HG02943 (cell line): ENCODE measurements at regions not wholly inside any gene's neighbourhood (a gene's known extent, or its start where the extent isn't known, plus 50 kb on each side); places are given as distances from the start of the nearest gene placed in this dataset.
"Not testable (repeated sequence)": the region's sequence is repeated elsewhere in the genome, so short reads cannot be mapped to it uniquely, and the experiment has no call there.

Source experiments
- ATAC-seq: cut with Tn5 transposase; IDR thresholded peaks from one replicate; pipeline ENCODE4 v1.9.1; 2021; ENCODE audit warnings: mild to moderate bottlenecking, low read depth, moderate library complexity; ENCODE audit not compliant: unreplicated experiment

DNA sequence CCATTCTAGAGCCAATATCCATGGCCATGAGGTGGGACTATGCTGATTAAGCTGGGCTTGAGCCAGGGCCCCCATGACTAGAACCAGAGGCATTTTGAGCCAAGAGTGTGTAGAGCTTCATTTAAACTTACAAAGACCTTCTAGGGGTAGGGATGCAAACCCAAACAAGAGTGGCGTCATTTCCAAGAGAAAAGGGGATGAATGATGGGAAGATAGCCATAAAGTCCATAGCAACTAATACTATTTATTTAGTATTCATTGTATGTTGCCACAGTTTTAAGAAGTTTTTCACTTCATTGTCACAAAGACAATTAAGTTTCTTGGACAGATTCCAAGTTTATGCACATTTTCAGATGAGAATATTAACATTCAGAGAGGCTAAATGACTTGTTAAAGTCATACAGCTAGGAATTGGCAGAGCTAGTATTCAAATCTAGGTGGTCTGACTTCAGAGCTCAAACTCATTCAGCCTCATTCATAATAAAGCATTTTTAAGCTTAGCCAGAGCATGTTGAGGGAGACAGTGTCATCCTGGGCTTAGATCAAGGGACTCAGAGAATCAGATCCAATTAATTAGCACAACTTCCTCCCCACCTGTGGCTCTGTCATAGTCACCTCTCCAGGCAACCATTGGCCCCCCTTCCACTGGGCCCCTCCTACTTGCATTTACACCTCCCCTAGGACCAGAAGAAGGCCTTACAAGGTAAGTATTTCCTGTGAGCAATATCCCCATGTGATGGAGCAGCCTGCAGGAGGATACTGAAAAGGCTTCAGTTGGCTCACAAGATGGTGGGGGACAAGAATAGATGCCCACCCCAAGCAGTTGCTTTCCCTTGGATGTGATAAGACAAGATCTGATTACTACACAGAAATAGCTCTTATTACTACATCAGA, 95.0 kb upstream of the PCSK1 start:
- ATAC-seq = no peak

DNA sequence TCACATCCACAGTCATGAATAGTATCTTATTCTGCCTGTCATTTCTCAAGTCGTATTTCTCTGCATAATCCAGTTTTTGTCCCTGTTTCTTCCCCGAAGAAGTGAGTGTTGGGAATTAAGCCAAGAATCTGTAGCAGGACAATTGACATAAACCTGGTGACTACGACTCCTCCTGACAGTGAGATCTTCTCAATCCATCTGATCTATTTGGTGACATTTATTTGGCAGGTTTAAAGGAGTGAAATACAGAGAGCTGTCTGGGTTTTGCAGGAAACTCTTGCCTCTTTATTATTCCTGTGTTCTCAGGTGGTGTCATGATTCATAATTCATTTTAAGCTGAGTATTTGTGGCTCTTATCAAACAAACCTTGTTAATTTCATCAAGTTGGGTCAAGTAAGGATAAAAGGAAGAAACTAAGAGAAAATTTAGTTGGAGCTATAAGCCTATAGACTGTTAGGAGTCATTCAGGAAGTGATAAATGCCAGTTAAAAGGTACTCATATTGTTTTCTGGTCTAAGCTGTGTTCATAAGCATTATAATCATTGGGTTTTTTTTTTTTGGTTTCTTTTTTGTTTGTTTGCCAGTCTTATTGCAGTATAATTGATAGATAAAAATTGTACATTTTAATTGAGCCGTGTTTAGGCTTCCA, 95.9 kb upstream of the PCSK1 start:
- ATAC-seq = no peak

DNA sequence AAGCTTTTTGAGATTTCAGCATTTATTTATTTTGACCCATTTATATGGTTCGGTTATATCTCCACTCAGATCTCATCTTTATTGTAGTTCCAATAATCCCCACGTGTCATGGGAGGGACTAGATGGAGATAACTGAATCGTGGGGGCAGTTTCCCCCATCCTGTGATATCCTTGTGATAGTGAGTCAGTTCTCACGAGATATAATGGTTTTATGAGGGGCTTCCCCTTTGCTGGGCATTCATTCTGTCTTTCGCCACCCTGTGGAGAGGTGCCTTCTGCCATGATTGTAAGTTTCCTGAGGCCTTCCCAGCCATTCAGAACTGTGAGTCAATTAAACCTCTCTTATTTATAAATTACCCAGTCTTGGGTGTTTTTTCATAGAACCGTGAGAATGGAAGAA, 96.5 kb upstream of the PCSK1 start:
- no peak for ATAC-seq

DNA sequence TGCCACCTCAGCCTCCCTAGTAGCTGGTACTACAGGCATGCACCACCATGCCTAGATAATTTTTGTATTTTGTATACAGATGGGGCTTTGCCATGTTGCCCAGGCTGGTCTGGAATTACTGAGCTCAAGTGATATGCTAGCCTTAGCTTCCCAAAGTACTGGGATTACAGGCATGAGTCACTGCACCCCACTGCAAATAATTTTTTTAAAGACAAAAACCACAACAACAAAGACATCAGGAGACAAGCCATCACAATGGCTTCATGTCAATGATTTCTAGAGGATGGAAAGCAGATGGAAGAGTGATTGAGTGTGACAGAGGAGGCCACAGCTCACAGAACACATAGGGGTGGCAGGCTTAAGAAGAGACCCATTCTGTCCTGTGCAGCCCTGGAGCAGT, 97.9 kb upstream of the PCSK1 start:
- no peak for ATAC-seq

DNA sequence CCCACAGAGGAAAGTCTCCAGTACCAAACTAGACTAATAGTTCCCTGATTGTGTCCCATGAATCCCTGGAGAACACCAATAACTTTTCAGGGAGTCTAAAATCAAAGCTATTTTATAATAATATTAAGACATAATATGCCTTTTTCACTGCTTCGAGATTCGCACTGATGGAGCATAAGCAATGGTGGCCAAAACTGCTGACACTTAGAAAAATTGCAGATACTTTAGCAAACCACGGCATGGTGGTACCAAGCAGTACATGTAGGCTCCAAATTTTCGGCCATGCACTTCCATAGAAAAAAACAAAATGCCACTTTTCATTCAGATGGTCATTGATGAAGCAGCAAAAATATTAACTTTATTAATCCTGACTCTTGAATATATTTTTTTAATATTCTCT, 100.3 kb upstream of the PCSK1 start:
- no peak for ATAC-seq

DNA sequence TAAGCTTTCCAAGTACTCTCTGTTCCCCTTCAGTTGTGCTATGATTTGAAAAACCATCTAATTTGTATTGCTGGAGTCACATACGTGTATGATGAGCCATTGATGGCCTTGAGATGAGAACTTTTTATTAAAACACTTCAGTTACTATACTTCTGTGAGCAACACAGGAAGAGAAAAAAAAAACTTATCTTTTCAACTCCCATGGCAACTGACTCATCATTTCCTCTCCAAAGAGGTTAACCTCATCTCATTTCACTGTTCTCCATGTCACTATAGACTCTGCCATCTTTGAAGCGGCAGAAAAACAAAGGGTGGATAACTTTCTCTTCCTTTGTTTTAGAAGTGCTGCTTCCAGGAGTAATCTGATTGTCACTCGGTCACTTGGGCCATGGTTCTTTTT, 104.3 kb upstream of the PCSK1 start:
- no peak for ATAC-seq

DNA sequence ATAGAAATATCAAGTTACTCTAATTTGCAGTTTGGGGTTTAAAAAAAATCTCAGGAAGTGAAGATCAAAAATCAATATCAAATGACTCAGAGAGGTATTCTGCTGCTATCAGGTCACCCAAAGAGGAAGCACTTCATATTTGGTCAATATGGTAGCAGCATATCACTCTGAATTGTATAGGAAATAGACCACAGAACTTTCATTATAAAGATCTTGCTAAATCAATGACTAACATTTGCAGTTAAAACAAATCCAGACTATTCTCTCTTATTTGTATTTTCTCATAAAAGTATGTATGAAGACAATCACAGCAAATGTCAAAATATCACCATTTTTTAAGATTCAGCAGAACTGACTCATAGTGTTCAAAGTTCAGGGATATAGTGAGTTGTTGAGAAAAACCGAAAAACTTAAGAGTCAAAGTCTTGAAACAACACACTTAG, 105.8 kb upstream of the PCSK1 start:
- ATAC-seq = no peak

DNA sequence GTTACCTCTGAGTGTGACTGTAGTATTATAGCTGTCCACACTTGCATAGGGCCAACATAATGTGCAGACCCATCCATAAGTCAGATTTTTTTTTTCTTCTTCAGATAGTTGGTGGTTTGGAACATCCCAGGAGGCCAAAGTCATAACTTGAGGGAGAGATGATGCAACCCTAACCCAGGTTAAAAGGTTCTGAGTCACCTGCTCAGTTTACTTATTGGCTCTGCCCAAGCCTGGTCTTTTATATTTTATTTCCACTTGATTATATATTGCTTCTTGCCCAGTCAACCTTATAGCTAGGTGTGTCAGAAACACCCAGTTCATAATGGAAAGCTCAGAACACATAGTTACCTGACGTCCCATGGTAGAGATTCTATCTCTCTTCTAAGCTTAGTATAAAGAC, 113.1 kb upstream of the PCSK1 start:
- no peak for ATAC-seq

DNA sequence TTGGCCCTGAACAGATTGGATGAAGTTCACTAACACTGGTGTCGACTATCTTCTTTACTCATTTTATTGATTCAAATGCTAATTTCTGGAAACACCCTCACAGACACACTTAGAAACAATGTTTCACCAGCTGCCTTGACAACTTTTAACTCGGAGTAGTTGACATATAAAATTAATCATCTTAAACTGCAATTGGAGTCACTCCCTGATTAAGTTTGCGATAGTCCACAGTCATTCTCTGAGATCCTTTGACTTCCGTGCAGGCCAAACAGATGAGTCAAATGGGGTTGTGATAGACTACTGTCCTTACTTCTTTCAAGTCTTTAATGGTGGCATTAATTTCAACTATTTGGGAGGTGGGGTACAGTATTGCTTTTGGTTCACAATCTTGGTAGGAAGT, 114.4 kb upstream of the PCSK1 start:
- no peak for ATAC-seq

DNA sequence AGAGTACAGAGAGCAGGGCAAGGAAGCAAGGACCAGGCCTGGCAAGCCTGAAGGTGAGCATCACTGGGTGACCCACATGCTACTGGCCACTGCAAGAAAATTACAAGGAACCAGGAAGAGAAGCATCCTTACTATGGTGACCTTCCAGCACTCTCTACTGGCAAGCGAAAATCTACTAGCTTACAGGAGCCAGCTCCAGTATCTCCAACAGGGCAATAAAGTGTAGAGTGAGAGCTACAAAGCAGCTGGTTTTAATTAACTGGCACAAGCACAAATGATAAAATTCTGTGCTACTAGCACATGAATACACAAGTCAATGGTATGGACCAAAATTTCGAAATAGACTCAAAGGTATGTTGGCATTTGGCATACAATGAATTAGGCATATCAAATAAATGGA, 113.3 kb upstream of the CAST start:
- no peak for ATAC-seq

DNA sequence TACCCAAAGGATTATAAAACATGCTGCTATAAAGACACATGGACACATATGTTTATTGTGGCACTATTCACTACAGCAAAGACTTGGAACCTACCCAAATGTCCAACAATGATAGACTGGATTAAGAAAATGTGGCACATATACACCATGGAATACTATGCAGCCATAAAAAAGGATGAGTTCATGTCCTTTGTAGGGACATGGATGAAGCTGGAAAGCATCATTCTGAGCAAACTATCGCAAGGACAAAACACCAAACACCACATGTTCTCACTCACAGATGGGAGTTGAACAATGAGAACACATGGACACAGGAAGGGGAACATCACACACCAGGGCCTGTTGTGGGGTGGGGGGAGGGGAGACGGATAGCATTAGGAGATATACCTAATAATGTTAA, 101.3 kb upstream of the CAST start:
- not testable (repeated sequence) for ATAC-seq

DNA sequence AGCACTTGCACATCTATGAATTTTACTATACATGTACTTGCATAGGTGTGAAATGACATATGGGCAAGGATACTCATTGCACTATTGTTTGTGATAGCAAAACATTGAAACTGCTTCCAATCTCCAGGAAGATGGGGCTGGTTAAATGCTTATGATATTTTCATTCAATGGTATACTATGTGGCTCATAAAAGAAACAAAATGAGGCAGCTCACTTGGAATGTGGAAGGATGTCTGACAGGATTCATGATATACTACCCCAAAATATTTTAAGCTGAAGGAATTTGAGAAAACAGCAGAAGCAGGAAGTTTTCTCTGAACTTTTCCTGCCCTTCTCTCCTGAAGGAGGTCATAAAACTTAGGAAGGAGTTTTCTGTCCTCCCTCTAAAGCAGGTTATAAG, 99.6 kb upstream of the CAST start:
- no peak for ATAC-seq

DNA sequence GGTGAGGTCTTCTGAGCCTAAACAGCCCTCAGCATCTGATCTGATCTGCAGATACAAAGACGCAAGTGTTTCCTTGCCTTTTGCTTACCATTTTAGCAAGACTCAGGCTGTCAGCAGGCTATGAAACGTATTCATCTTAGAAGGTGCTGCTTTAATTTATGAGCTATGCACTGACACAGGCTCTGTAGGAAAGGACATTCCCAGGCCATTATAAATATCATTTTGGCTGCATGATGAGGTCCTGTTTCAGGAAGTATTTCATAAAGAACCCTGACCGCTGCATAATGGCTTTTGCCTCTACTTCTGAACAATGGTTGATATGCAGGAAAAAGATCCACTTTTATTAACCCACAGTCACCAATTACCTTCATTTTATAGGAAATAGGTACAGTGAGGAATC, 98.4 kb upstream of the CAST start:
- no peak for ATAC-seq

DNA sequence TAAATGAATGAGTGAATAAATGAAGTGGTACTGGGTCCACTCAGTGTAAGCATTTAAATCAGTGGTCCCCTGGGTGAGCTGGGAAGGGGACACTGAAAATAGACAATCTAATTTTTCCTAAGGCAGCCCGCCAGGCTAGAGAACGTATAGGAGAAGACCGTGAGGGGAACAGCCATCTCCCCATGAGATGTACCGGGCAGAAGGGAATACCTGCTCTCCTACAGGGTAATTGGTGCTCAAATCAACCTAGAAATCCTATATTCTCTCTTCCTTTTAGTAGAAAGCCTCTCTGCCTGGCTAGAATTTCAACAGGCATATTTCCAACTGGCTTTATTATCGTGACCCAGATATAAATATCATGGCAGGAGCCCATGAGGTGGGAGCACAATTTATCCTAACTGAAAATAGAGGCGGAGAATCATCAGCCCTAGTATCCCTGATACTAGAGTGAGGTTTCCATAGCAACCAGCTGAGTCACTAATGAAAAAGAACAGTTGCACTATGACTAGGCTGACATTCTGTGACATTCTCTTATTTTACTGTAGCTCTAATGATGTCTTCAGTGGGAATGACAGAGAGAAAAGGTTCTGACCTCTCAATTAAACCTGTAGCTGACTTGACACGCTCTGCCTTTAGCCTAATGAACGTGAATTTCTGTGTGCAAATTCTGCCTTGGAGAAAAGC, 96.5 kb upstream of the CAST start:
- no peak for ATAC-seq

DNA sequence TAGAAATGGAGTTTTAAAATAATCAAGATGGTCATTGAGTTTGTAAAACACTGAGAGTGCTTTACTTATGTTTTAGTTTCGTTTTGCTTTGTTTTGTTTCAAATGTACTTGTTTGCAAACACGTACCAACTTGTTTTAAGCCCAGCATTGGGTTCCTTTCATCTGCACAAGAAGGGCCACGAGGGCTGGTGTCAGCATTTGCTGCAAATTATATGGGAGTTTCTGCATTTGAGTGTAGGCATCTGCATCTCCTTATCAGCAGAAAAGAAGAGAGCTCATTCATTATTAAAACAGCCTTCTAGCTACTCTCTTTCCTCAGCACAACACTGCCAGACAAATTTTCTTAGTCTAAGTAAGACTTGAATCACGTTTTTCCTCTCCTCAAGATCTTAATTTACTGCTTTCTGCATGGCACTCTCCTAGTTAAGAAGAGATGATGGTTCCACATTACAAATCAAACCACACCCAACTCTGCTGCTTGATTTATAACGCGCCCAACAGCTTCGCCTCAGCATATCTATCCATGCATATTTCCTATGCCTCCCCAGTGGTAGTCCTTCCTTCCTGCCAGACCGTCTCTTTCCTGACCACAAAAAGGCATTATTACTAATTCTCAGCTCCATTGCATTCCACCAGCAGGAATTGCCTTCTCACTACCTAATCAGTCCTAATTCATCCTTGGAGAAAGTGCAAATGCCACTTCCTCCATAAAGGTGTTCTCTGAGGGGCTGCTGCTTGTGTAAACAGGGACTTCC, 95.2 kb upstream of the CAST start:
- ATAC-seq = no peak

DNA sequence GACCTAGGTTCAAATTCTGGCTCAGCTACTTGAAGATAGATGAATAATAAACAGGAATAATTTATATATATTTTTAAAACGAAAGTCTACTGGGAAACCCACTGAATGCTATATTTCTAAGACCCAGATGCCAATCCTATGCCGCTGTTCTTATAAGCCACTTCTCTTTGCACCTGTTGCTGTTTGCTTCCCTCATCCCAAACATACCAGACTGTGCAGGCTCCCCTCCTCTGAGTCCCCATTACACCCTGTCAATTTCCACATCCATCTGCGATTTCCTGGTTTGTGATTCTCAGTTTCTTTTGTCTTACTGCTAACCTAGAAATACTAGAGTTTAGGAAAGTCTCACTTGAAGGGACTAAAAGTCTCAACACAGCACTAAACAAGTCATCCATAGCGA, 92.8 kb upstream of the CAST start:
- no peak for ATAC-seq

DNA sequence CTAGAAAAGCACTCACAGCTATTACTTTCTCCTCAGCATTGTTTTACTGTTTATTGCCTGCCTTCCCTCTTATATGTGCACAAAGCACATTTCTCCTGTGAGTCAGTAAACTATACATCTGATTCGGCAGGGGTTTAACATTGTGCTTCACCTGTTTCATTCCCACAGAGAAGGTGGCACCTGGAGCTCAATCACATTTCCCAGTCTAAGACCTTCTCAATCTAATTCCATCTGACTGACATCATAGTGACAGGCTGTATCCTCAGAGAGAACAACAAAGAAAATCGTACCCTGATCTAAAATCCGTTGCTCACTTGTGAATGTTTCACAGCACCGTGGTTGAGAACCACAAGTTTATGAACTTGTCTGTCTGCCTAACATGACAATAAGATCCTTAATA, 92.4 kb upstream of the CAST start:
- no peak for ATAC-seq

DNA sequence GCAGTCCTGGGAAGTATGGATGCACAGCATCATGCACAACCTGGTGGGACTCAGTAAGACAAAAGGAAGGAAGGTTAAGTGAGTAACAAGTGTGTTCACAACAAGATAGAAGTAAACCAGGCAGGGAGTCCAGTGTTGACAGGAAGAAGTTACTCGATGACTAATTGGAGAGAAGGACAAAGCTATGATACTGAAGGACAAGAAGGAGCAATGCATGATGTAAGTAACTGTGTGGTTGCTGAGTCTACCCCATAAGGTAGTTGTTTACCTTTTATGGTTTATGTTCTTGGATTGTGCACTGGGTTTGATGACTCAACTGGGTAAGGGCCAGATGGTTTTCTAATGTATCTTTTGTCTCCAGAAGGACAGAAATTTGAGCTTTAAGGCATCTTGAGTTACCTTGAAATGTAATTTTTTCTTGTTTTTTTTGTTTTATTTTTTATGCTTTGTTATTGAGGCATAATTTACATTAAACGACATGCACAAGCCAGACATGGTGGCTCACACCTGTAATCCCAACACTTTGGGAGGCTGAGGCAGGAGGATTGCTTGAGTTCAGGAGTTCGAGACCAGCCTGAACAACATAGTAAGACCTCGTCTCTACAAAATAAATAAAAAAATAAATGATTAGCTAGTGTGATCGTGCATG, 89.2 kb upstream of the CAST start:
- ATAC-seq = no peak

DNA sequence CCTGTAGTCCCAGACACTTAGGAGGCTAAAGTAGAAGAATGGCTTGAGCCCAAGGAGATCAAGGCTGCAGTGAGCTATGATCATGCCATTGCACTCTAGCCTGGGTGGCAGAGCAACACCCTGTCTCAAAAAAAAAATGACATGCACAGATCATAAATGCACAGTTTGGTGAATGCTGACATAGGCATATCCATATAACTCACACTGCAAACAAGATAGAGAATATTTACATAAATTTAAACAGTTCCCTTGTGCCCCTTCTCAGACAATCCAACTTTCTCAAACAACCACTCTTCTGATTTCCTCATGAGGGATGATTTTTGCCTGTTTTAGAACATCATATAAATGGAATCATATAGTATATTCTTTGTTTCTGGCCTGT, 88.7 kb upstream of the CAST start:
- no peak for ATAC-seq

DNA sequence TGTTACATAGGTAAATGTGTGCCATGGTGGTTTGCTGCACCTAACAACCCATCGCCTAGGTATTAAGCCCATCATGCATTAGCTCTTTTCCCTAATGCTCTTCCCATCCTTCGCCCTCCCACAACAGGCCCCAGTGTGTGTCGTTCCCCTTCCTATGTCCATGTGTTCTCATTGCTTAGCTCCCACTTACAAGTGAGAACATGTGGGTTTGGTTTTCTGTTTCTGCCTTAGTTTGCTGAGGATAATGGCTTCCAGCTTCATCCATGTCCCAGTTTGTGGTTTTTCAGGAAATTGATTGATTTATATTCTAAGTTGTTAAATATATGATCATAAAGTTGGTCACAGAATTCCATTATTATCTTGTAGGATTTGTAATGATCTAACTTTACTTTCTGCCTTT, 85.3 kb upstream of the CAST start:
- no peak for ATAC-seq
